K562 (cell line): ENCODE measurements at regions not wholly inside any gene's neighbourhood (a gene's known extent, or its start where the extent isn't known, plus 50 kb on each side); places are given as distances from the start of the nearest gene placed in this dataset.

Experiments used
- ARID2 ChIP-seq: fragments of 450-650 bp; IDR thresholded peaks from 2 replicates; pipeline ENCODE4 v1.6.1; 2017; ENCODE audit warnings: antibody characterized with exemption, mild to moderate bottlenecking
- CAMTA2 ChIP-seq: fragments of 250-450 bp; sonication (Bioruptor Pico); conservative IDR thresholded peaks from 2 replicates; pipeline ENCODE4 v1.5.1; 2022
- CREM ChIP-seq: IDR thresholded peaks from 2 replicates; pipeline ENCODE4 v1.6.1; 2014; ENCODE audit warnings: antibody characterized with exemption, low read depth
- GTF2A2 ChIP-seq: IDR thresholded peaks from 2 replicates; pipeline ENCODE4 v1.6.1; 2016; ENCODE audit warnings: mild to moderate bottlenecking, missing genetic modification characterization, missing compliant biosample characterization
- HDAC8 ChIP-seq: fragments of 450-650 bp; IDR thresholded peaks from 2 replicates; pipeline ENCODE4 v1.6.1; 2016; ENCODE audit warnings: mild to moderate bottlenecking, missing genetic modification characterization, moderate library complexity, missing compliant biosample characterization
- RB1 ChIP-seq: fragments of 450-650 bp; IDR thresholded peaks from 2 replicates; pipeline ENCODE4 v1.6.1; 2017; ENCODE audit warnings: low read depth, mild to moderate bottlenecking
- SMAD1 ChIP-seq: fragments of 150-350 bp; IDR thresholded peaks from 2 replicates; pipeline ENCODE4 v1.6.1; 2014; ENCODE audit warnings: low read length, low read depth; ENCODE audit not compliant: partially characterized antibody
- SMC3 ChIP-seq: conservative IDR thresholded peaks from 2 replicates; pipeline ENCODE4 v1.6.1; 2011; ENCODE audit warnings: low read depth, low read length, improper control_type of control experiment; ENCODE audit not compliant: insufficient read depth
- ZBTB1 ChIP-seq: sonication (generic); formaldehyde crosslinking; IDR thresholded peaks from 2 replicates; pipeline ENCODE4 v1.8.1; 2023; ENCODE audit warnings: missing genetic modification reagents, low read depth, mild to moderate bottlenecking, borderline replicate concordance
- ZNF444 ChIP-seq: fragments of 250-450 bp; sonication (Bioruptor Pico); IDR thresholded peaks from 2 replicates; pipeline ENCODE4 v1.4.0; 2020; ENCODE audit warnings: mild to moderate bottlenecking, moderate library complexity
- TF ChIP-seq, protein P1 (sequence below): sonication (generic); formaldehyde crosslinking; IDR thresholded peaks from 2 replicates; pipeline ENCODE4 v1.8.0; 2022; ENCODE audit warnings: missing genetic modification reagents, mild to moderate bottlenecking, moderate library complexity, borderline replicate concordance
- TF ChIP-seq, protein P2 (sequence below), 3 experiments: IDR thresholded peaks in 2 of 3; conservative IDR thresholded peaks in 1 of 3; 2 replicates each; pipeline ENCODE4 v1.5.1; 2011 to 2012; ENCODE audit warnings: low read length in 3 of 3, mild to moderate bottlenecking in 3 of 3, control low read depth in 2 of 3, improper control_type of control experiment in 1 of 3, inconsistent platforms in 1 of 3, low read depth in 1 of 3, mixed read lengths in 1 of 3, moderate library complexity in 1 of 3; ENCODE audit not compliant: insufficient read depth in 2 of 3
- TF ChIP-seq, protein P3 (sequence below): sonication (generic); formaldehyde crosslinking; IDR thresholded peaks from 2 replicates; pipeline ENCODE4 v1.8.0; 2022; ENCODE audit warnings: mild to moderate bottlenecking, missing genetic modification reagents
- TF ChIP-seq, protein P4 (sequence below), 2 experiments: fragments of 450-650 bp; formaldehyde crosslinking in 1 of 2; IDR thresholded peaks; 2 replicates each; pipeline versions ENCODE4 v1.4.0 to v1.6.1; 2014 to 2020; ENCODE audit warnings: mild to moderate bottlenecking in 2 of 2, borderline replicate concordance in 1 of 2, low read depth in 1 of 2

DNA sequence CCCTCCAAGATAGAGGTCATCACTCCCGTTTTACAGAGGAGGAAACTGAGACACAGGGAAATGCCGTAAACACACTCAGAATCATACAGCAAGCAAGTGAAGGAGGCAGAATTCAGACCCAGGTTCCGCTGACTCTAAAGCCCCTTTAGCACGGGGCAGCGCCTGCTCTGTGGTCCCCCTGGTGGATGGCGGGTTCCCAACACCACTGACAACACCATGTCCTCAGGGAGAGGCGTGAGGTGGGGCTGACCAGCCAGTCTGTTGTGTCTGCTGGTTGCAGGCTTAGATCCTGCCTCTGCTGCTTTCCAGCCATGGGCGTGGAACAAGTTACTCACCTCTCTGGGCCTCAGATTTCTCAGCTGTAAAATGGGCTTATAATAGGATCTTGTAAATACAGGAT, 617.3 kb downstream of the MATN1 start (continued):
- TF ChIP-seq, protein P1, sequence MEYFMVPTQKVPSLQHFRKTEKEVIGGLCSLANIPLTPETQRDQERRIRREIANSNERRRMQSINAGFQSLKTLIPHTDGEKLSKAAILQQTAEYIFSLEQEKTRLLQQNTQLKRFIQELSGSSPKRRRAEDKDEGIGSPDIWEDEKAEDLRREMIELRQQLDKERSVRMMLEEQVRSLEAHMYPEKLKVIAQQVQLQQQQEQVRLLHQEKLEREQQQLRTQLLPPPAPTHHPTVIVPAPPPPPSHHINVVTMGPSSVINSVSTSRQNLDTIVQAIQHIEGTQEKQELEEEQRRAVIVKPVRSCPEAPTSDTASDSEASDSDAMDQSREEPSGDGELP (CRISPR knock-in tag) = peak; percentile 24; the same call in 1 of the 2 replicates
- TF ChIP-seq CAMTA2 (CRISPR knock-in tag) (no peak), ZNF444 (no peak), CREM (0 out of 2 replicates have a peak, but pooled peaks have one; percentile 19), SMAD1 (no peak), HDAC8 (tag) (no peak), GTF2A2 (tag) (no peak), RB1 (0 out of 2 replicates have a peak, but pooled peaks have one; percentile 34), SMC3 (peak; percentile 69; the same call in 1 of the 2 replicates), ZBTB1 (CRISPR knock-in tag) (no peak), ARID2 (no peak)
- TF ChIP-seq, protein P2, sequence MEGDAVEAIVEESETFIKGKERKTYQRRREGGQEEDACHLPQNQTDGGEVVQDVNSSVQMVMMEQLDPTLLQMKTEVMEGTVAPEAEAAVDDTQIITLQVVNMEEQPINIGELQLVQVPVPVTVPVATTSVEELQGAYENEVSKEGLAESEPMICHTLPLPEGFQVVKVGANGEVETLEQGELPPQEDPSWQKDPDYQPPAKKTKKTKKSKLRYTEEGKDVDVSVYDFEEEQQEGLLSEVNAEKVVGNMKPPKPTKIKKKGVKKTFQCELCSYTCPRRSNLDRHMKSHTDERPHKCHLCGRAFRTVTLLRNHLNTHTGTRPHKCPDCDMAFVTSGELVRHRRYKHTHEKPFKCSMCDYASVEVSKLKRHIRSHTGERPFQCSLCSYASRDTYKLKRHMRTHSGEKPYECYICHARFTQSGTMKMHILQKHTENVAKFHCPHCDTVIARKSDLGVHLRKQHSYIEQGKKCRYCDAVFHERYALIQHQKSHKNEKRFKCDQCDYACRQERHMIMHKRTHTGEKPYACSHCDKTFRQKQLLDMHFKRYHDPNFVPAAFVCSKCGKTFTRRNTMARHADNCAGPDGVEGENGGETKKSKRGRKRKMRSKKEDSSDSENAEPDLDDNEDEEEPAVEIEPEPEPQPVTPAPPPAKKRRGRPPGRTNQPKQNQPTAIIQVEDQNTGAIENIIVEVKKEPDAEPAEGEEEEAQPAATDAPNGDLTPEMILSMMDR (IDR thresholded peaks at IDR 0.05 in 2 of 3, conservative IDR thresholded peaks at IDR 0.05 in 1 of 3; ENCODE audit: insufficient read depth in 2 of 3, low read depth in 1 of 3, low read length in 3 of 3) = peak; percentile 71 to 84 (median 79)
- TF ChIP-seq, protein P3, sequence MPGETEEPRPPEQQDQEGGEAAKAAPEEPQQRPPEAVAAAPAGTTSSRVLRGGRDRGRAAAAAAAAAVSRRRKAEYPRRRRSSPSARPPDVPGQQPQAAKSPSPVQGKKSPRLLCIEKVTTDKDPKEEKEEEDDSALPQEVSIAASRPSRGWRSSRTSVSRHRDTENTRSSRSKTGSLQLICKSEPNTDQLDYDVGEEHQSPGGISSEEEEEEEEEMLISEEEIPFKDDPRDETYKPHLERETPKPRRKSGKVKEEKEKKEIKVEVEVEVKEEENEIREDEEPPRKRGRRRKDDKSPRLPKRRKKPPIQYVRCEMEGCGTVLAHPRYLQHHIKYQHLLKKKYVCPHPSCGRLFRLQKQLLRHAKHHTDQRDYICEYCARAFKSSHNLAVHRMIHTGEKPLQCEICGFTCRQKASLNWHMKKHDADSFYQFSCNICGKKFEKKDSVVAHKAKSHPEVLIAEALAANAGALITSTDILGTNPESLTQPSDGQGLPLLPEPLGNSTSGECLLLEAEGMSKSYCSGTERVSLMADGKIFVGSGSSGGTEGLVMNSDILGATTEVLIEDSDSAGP (CRISPR knock-in tag) = no peak
- TF ChIP-seq, protein P4, sequence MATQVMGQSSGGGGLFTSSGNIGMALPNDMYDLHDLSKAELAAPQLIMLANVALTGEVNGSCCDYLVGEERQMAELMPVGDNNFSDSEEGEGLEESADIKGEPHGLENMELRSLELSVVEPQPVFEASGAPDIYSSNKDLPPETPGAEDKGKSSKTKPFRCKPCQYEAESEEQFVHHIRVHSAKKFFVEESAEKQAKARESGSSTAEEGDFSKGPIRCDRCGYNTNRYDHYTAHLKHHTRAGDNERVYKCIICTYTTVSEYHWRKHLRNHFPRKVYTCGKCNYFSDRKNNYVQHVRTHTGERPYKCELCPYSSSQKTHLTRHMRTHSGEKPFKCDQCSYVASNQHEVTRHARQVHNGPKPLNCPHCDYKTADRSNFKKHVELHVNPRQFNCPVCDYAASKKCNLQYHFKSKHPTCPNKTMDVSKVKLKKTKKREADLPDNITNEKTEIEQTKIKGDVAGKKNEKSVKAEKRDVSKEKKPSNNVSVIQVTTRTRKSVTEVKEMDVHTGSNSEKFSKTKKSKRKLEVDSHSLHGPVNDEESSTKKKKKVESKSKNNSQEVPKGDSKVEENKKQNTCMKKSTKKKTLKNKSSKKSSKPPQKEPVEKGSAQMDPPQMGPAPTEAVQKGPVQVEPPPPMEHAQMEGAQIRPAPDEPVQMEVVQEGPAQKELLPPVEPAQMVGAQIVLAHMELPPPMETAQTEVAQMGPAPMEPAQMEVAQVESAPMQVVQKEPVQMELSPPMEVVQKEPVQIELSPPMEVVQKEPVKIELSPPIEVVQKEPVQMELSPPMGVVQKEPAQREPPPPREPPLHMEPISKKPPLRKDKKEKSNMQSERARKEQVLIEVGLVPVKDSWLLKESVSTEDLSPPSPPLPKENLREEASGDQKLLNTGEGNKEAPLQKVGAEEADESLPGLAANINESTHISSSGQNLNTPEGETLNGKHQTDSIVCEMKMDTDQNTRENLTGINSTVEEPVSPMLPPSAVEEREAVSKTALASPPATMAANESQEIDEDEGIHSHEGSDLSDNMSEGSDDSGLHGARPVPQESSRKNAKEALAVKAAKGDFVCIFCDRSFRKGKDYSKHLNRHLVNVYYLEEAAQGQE (IDR thresholded peaks at IDR 0.05; ENCODE audit: borderline replicate concordance) = peak; percentile 54; the same call in 1 of the 2 replicates
- TF ChIP-seq, protein P4 (CRISPR knock-in tag; IDR thresholded peaks at IDR 0.05; ENCODE audit: low read depth) = no peak
